OCI-LY3 (cell line): ENCODE measurements at regions not wholly inside any gene's neighbourhood (a gene's known extent, or its start where the extent isn't known, plus 50 kb on each side); places are given as distances from the start of the nearest gene placed in this dataset.

ENCODE experiments used
- EZH2phosphoT487 ChIP-seq: fragments of 200-600 bp; shearing (Covaris generic); IDR thresholded peaks from 2 replicates; pipeline ENCODE4 v1.6.1; 2018; ENCODE audit warnings: antibody characterized with exemption, mixed run types, low read depth
- TF ChIP-seq, protein P1 (sequence below): fragments of 200-600, 300-600 bp; sonication (generic); IDR thresholded peaks from 2 replicates; pipeline ENCODE4 v1.5.1; 2014; ENCODE audit warnings: antibody characterized with exemption, low read length, low read depth

DNA sequence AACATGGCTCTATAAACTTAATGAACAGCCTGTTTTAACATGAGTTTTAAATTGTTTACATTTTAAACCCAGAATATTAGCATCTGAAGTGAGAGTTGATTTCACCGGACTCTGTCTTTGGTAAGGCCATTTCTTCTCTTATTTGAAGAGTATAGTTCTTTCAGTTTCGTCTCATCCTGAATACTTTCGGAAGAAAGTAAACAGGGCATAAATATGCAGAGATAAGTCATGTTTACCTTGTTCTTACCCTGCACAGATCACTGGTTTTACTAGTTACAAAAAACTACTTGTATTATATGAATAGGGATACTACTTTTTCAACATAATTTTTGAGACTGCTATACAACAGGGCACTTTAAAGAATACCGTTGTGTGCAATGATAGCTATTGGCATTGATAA lies 656.3 kb upstream of the ZNF608 start:
- TF ChIP-seq, protein P1, sequence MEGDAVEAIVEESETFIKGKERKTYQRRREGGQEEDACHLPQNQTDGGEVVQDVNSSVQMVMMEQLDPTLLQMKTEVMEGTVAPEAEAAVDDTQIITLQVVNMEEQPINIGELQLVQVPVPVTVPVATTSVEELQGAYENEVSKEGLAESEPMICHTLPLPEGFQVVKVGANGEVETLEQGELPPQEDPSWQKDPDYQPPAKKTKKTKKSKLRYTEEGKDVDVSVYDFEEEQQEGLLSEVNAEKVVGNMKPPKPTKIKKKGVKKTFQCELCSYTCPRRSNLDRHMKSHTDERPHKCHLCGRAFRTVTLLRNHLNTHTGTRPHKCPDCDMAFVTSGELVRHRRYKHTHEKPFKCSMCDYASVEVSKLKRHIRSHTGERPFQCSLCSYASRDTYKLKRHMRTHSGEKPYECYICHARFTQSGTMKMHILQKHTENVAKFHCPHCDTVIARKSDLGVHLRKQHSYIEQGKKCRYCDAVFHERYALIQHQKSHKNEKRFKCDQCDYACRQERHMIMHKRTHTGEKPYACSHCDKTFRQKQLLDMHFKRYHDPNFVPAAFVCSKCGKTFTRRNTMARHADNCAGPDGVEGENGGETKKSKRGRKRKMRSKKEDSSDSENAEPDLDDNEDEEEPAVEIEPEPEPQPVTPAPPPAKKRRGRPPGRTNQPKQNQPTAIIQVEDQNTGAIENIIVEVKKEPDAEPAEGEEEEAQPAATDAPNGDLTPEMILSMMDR, result no peak
- no peak for TF ChIP-seq EZH2phosphoT487
